ENCODE measurements at regions not wholly inside any gene's neighbourhood (a gene's known extent, or its start where the extent isn't known, plus 50 kb on each side); places are given as distances from the start of the nearest gene placed in this dataset.
A peak's percentile ranks its signal among the peaks of the same experiment; 100 is the strongest.

- Histone ChIP-seq H3K36me3 (no peaks in the 10 kb centered on the region), H3K27me3 (ENCODE audit: insufficient read depth, low read depth, severe bottlenecking) (peaks cover 47% of the 10 kb centered on the region), H3K27ac (no peak overlapping the region), H3K4me3 (ENCODE audit: low read depth, low read length) (no peak overlapping the region), H3K9me3 (ENCODE audit: severe bottlenecking) (no peaks in the 10 kb centered on the region)
- DNase-seq: peak; percentile 48
- TF ChIP-seq, protein P1, sequence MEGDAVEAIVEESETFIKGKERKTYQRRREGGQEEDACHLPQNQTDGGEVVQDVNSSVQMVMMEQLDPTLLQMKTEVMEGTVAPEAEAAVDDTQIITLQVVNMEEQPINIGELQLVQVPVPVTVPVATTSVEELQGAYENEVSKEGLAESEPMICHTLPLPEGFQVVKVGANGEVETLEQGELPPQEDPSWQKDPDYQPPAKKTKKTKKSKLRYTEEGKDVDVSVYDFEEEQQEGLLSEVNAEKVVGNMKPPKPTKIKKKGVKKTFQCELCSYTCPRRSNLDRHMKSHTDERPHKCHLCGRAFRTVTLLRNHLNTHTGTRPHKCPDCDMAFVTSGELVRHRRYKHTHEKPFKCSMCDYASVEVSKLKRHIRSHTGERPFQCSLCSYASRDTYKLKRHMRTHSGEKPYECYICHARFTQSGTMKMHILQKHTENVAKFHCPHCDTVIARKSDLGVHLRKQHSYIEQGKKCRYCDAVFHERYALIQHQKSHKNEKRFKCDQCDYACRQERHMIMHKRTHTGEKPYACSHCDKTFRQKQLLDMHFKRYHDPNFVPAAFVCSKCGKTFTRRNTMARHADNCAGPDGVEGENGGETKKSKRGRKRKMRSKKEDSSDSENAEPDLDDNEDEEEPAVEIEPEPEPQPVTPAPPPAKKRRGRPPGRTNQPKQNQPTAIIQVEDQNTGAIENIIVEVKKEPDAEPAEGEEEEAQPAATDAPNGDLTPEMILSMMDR (IDR thresholded peaks at IDR 0.05; ENCODE audit: low read depth, low read length): peak; percentile 81
Observed at GRCh38 chr15:94119923-94120775, 111.2 kb upstream of the MCTP2 start.

DNA sequence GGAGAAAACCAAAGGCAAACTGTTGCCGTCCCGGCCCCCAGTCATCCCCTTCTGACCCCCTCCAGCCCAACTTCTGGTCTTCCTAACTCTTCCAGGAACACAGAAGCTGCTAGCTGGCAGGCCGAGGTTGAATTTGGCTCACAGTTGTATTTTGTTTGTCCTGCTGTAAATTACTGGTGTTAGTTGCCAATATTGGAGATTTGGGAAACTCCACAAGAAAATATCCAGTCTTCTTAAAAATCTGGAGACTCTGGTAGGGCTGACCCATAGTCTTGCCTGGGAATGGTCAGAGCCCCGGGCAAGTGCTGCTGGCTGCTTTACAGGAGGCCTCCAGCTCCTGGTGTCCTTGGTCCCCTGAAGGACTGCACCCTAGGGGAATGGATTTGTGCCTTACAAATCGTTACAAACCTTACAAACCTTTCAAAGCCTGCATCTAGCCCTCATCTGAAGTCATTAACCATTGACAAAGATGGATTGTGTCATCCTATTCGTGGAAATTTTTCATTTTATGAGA is 112.0 kb upstream of the MCTP2 start:
- TF ChIP-seq, protein P1 (IDR thresholded peaks at IDR 0.05; ENCODE audit: low read depth, low read length): no peak
- no peak for DNase-seq
- Histone ChIP-seq H3K9me3 (ENCODE audit: severe bottlenecking) (no peaks in the 10 kb centered on the region), H3K27me3 (ENCODE audit: insufficient read depth, low read depth, severe bottlenecking) (peaks cover 52% of the 10 kb centered on the region), H3K27ac (no peak overlapping the region), H3K4me3 (ENCODE audit: low read depth, low read length) (no peak overlapping the region), H3K36me3 (no peaks in the 10 kb centered on the region)

- Histone ChIP-seq H3K27me3 (ENCODE audit: insufficient read depth, low read depth, severe bottlenecking) (peaks cover 73% of the 10 kb centered on the region), H3K9me3 (ENCODE audit: severe bottlenecking) (no peaks in the 10 kb centered on the region), H3K4me3 (ENCODE audit: low read depth, low read length) (no peak overlapping the region), H3K27ac (no peak overlapping the region), H3K36me3 (no peaks in the 10 kb centered on the region)
- no peak for DNase-seq
- TF ChIP-seq, protein P1 (IDR thresholded peaks at IDR 0.05; ENCODE audit: low read depth, low read length): no peak
Observed at GRCh38 chr15:94110476-94111130, 120.8 kb upstream of the MCTP2 start.

GRCh38 chr15:94107652-94108051 is 123.7 kb upstream of the MCTP2 start:
- Histone ChIP-seq H3K27ac (no peak overlapping the region), H3K4me3 (ENCODE audit: low read depth, low read length) (no peak overlapping the region), H3K36me3 (no peaks in the 10 kb centered on the region), H3K9me3 (ENCODE audit: severe bottlenecking) (no peaks in the 10 kb centered on the region), H3K27me3 (ENCODE audit: insufficient read depth, low read depth, severe bottlenecking) (peaks cover 68% of the 10 kb centered on the region)
- DNase-seq: no peak
- TF ChIP-seq, protein P1 (IDR thresholded peaks at IDR 0.05; ENCODE audit: low read depth, low read length): no peak

DNA sequence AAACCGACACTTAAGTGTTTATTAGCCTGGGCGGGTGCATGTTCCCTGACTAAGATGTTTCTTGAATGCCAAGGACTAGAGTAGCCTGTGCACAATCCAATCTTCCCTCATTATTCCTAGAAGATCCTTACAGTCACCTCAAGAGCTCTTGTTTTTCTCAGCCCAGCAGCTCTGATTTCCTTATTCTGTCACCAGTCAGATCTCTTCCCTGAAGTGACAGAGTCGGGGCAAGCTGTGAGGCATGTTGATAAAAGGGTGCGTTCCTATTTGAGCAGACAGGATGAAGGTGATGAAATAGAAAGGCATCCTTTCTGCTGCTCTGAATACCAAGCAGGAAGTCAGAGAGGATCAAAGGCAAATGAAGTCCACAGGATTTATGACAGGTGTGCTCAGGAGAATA is 125.6 kb upstream of the MCTP2 start:
- Histone ChIP-seq H3K4me3 (ENCODE audit: low read depth, low read length) (no peak overlapping the region), H3K27me3 (ENCODE audit: insufficient read depth, low read depth, severe bottlenecking) (peaks cover 69% of the 10 kb centered on the region), H3K36me3 (no peaks in the 10 kb centered on the region), H3K9me3 (ENCODE audit: severe bottlenecking) (no peaks in the 10 kb centered on the region), H3K27ac (no peak overlapping the region)
- TF ChIP-seq, protein P1 (IDR thresholded peaks at IDR 0.05; ENCODE audit: low read depth, low read length): no peak
- no peak for DNase-seq
